ENCODE measurements at regions not wholly inside any gene's neighbourhood (a gene's known extent, or its start where the extent isn't known, plus 50 kb on each side); places are given as distances from the start of the nearest gene placed in this dataset.

DNA sequence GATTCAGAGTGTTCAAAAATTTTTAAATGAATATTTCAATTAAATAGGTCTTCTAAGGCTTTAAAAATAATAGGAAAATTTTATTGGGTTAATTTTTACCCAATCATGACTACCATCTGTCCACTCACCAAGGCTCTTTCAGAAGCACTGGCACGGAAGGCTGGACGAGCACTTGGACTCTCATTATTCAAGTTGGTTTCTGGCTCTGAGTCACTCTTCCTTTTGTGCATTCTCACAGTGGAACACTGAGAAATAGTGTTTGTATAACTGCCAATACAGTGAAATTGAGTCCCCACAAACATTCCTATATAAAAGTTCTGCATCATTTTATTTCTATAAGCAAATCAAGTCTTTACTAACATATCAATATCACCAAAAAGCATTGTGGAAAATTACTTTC is 1149.0 kb downstream of the EFNA5 start:
- DNase-seq (ENCODE audit: extremely low read depth, low read depth) = no peak
- TF ChIP-seq, protein P1, sequence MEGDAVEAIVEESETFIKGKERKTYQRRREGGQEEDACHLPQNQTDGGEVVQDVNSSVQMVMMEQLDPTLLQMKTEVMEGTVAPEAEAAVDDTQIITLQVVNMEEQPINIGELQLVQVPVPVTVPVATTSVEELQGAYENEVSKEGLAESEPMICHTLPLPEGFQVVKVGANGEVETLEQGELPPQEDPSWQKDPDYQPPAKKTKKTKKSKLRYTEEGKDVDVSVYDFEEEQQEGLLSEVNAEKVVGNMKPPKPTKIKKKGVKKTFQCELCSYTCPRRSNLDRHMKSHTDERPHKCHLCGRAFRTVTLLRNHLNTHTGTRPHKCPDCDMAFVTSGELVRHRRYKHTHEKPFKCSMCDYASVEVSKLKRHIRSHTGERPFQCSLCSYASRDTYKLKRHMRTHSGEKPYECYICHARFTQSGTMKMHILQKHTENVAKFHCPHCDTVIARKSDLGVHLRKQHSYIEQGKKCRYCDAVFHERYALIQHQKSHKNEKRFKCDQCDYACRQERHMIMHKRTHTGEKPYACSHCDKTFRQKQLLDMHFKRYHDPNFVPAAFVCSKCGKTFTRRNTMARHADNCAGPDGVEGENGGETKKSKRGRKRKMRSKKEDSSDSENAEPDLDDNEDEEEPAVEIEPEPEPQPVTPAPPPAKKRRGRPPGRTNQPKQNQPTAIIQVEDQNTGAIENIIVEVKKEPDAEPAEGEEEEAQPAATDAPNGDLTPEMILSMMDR (IDR thresholded peaks at IDR 0.05; ENCODE audit: low read depth, low read length, missing control alignments) = no peak
- H3K4me3 ChIP-seq (replicated peaks; ENCODE audit: low read depth, low read length) = no peak overlapping the region

DNA sequence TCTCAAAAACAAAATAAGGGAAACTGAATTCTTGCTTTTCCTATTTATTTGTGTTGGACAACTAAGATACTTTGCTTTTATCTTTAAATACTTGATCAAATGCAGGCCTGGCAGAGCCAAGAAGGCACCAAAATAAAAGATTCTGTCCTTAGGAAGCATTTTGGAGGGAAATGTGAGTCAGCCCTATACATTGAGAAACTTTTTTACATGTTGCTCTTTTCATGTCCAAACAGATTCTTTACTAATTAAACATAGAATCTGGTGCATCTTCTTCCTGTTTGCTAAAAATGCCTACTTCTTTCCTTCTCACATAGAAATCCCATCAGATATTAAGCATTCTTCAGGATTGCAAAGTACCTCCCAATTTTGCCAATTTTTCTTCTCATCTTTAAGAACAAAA is 1160.4 kb downstream of the EFNA5 start:
- TF ChIP-seq, protein P1 (IDR thresholded peaks at IDR 0.05; ENCODE audit: low read depth, low read length, missing control alignments) = no peak
- no peak for DNase-seq (ENCODE audit: extremely low read depth, low read depth)
- no peak overlapping the region for H3K4me3 ChIP-seq (replicated peaks; ENCODE audit: low read depth, low read length)

DNA sequence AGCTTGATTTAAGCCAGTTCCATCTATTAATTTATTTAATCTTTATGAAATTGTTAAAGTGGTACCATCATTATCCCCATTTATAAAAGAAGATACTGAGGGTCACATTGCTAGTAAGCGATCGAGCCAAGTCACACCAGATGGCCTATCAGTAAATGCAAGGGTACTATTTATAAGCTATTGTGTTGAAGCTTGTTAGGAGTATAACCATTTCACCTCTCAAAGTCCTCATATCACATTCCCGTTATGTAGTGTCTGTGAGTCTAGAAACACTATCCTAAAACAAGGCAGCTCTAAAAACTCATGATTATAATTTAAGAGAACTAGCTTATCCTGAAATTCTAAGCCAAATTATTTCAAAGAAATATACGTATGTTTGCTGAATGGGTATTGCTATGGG is 1161.8 kb downstream of the EFNA5 start:
- no peak for DNase-seq (ENCODE audit: extremely low read depth, low read depth)
- TF ChIP-seq, protein P1 (IDR thresholded peaks at IDR 0.05; ENCODE audit: low read depth, low read length, missing control alignments) = no peak

DNA sequence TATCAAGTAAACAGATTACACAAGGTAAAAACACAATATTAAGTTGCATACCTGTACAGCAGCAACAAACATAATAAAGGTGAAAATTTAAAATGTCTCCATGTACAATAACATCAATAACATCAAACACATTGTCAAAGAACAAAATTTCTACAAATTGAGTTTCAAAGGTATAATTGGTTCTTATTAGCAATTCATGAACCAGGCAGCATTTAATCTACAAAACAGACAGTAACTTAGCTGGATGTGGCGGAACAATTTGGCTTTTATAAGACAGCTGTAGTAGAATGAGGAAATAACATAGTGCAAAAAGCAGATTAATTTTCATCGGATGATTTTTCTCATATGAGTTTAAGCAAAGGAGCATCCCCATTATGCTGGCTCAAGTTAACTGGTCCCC is 1176.8 kb downstream of the EFNA5 start:
- H3K4me3 ChIP-seq (replicated peaks; ENCODE audit: low read depth, low read length) = no peak overlapping the region
- no peak for DNase-seq (ENCODE audit: extremely low read depth, low read depth)
- TF ChIP-seq, protein P1 (IDR thresholded peaks at IDR 0.05; ENCODE audit: low read depth, low read length, missing control alignments) = no peak

More for the DNA sequence above, 1161.8 kb downstream of the EFNA5 start:
- no peak overlapping the region for H3K4me3 ChIP-seq (replicated peaks; ENCODE audit: low read depth, low read length)

DNA sequence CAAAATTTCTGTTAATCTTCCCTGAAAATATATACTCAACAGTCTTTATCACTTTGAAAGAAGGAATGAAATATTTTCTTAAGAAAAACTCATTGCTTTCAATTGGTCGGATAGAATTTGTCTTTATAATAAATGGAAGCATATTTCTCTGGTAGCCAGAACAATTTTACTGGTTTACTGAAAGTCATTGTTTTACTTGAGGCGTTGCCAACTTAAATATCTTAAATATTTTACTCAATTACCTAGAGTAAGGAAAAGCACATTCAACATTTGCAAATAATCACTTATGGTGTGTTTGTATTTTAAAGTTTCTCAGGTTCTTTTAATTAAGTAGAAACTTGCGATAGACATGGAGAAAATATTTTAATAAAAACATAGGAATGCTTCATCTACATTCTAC is 1181.7 kb downstream of the EFNA5 start:
- no peak overlapping the region for H3K4me3 ChIP-seq (replicated peaks; ENCODE audit: low read depth, low read length)
- TF ChIP-seq, protein P1 (IDR thresholded peaks at IDR 0.05; ENCODE audit: low read depth, low read length, missing control alignments) = no peak
- DNase-seq (ENCODE audit: extremely low read depth, low read depth) = no peak

DNA sequence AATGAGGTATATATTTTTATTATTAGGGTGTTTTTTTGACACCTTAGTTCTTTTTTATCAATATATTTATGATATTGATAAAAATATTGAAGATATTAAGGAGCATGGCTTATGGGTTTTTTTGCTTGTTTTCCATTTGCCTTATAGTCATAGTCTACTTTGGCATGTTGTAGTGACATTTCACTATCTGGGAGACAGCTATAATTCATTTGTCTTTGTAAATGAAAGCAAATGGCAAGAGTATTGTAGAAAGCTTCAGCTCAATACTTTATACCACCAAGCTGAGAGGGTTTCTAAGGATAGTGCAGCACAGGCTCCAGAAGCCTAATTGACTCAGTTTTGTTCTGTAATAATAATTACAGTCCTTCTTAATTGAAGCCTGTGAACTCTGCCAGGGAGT is 1182.3 kb downstream of the EFNA5 start:
- DNase-seq (ENCODE audit: extremely low read depth, low read depth) = no peak
- TF ChIP-seq, protein P1 (IDR thresholded peaks at IDR 0.05; ENCODE audit: low read depth, low read length, missing control alignments) = no peak
- no peak overlapping the region for H3K4me3 ChIP-seq (replicated peaks; ENCODE audit: low read depth, low read length)

DNA sequence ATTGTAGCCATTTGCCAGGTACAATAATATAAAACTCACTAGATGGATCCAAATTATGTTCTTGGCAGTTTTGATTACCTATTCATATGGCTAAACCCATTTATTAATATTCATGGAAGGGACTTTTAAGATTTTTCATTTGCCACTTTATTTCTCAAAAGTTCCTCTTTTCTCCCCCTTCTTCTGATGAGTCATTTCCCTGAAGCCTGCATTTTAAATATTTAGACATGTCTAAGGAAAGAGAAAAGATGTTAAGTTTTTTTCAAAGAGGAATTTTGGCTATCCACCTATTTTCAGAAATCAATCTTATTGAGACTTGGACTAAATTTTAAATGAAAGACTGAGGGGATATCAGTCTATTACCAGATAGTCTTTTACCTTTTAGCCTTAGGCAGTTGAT is 1189.4 kb downstream of the EFNA5 start:
- DNase-seq (ENCODE audit: extremely low read depth, low read depth) = no peak
- TF ChIP-seq, protein P1 (IDR thresholded peaks at IDR 0.05; ENCODE audit: low read depth, low read length, missing control alignments) = no peak
- no peak overlapping the region for H3K4me3 ChIP-seq (replicated peaks; ENCODE audit: low read depth, low read length)

Measured in HFF-Myc (cell line).